MM.1S (cell line): ENCODE measurements at regions not wholly inside any gene's neighbourhood (a gene's known extent, or its start where the extent isn't known, plus 50 kb on each side); places are given as distances from the start of the nearest gene placed in this dataset.

Experiments used
- DNase-seq: peaks from one replicate; pipeline ENCODE4 v3.0.0-alpha.2; 2015
- H2AFZ ChIP-seq: fragments of 300-600 bp; sonication (generic); 2 replicates; pipeline ENCODE4 v1.6.0; 2016; ENCODE audit warnings: antibody characterized with exemption, low read length
- H3F3A ChIP-seq: fragments of 300-600 bp; sonication (generic); 2 replicates; pipeline ENCODE4 v1.6.1; 2016; ENCODE audit warnings: mild to moderate bottlenecking, antibody characterized with exemption, low read length, moderate library complexity, mixed read lengths; ENCODE audit not compliant: insufficient read depth
- H3K27ac ChIP-seq: fragments of 300-600 bp; sonication (generic); 2 replicates; pipeline ENCODE4 v1.5.1; 2016; ENCODE audit warnings: mild to moderate bottlenecking, low read length
- H3K27me3 ChIP-seq: fragments of 300-600 bp; sonication (generic); replicated peaks from 2 replicates; pipeline ENCODE4 v1.6.0; 2016; ENCODE audit warnings: low read length; ENCODE audit not compliant: insufficient read depth
- H3K36me3 ChIP-seq: fragments of 300-600 bp; sonication (generic); replicated peaks from 2 replicates; pipeline ENCODE4 v1.6.1; 2016; ENCODE audit warnings: mild to moderate bottlenecking, low read length, mixed read lengths; ENCODE audit not compliant: insufficient read depth
- H3K4me1 ChIP-seq: fragments of 300-600 bp; sonication (generic); 2 replicates; pipeline ENCODE4 v1.6.1; 2016; ENCODE audit warnings: low read length, mixed read lengths
- H3K4me2 ChIP-seq: fragments of 300-600 bp; sonication (generic); 2 replicates; pipeline ENCODE4 v1.6.0; 2016; ENCODE audit warnings: low read depth, low read length
- H3K4me3 ChIP-seq: fragments of 300-600 bp; sonication (generic); 2 replicates; pipeline ENCODE4 v1.5.1; 2016; ENCODE audit warnings: low read length, mixed read lengths
- H3K79me2 ChIP-seq: fragments of 300-600 bp; sonication (generic); 2 replicates; pipeline ENCODE4 v1.6.1; 2016; ENCODE audit warnings: mixed run types, low read length, mixed read lengths
- H3K9ac ChIP-seq: fragments of 300-600 bp; sonication (generic); 2 replicates; pipeline ENCODE4 v1.6.1; 2016; ENCODE audit warnings: low read length, mixed read lengths
- H3K9me2 ChIP-seq: fragments of 300-600 bp; sonication (generic); replicated peaks from 2 replicates; pipeline ENCODE4 v1.6.1; 2016; ENCODE audit warnings: mild to moderate bottlenecking, low read length, mixed read lengths; ENCODE audit not compliant: insufficient read depth
- H3K9me3 ChIP-seq: fragments of 300-600 bp; sonication (generic); replicated peaks from 2 replicates; pipeline ENCODE4 v1.6.1; 2016; ENCODE audit warnings: mild to moderate bottlenecking, low read length, mixed read lengths; ENCODE audit not compliant: insufficient read depth
- H4K20me1 ChIP-seq: fragments of 300-600 bp; sonication (generic); 2 replicates; pipeline ENCODE4 v1.6.1; 2016; ENCODE audit warnings: mild to moderate bottlenecking, low read length, moderate library complexity, mixed read lengths; ENCODE audit not compliant: insufficient read depth
- CTCF ChIP-seq: fragments of 300-600 bp; sonication (generic); IDR thresholded peaks from 2 replicates; pipeline ENCODE4 v1.5.1; 2016; ENCODE audit warnings: antibody characterized with exemption, low read length, mixed read lengths
- EZH2 ChIP-seq: fragments of 300-600 bp; sonication (generic); optimal IDR thresholded peaks from 2 replicates; pipeline ENCODE3; 2017; ENCODE audit warnings: low read depth, mild to moderate bottlenecking, antibody characterized with exemption, low read length, mixed read lengths
- EZH2phosphoT487 ChIP-seq: fragments of 300-600 bp; sonication (generic); IDR thresholded peaks from 2 replicates; pipeline ENCODE4 v1.6.1; 2018; ENCODE audit warnings: antibody characterized with exemption, low read length

GRCh38 chr16:13429416-13429815, 490.5 kb upstream of the ERCC4 start:
- H3K27ac ChIP-seq: no peak overlapping the region
- no peak overlapping the region for H3K4me2 ChIP-seq
- no peaks in the 10 kb centered on the region for H3K9me3 ChIP-seq
- H3F3A ChIP-seq: no peaks in the 10 kb centered on the region
- TF ChIP-seq EZH2: no peak
- TF ChIP-seq CTCF: no peak
- TF ChIP-seq EZH2phosphoT487: no peak
- H3K79me2 ChIP-seq: no peaks in the 10 kb centered on the region
- no peak overlapping the region for H3K4me3 ChIP-seq
- no peak overlapping the region for H3K9ac ChIP-seq
- H3K27me3 ChIP-seq: no peaks in the 10 kb centered on the region
- no peaks in the 10 kb centered on the region for H3K4me1 ChIP-seq
- no peaks in the 10 kb centered on the region for H4K20me1 ChIP-seq
- no peak overlapping the region for H2AFZ ChIP-seq
- no peaks in the 10 kb centered on the region for H3K9me2 ChIP-seq
- no peaks in the 10 kb centered on the region for H3K36me3 ChIP-seq
- DNase-seq: no peak

- Histone ChIP-seq H3K27me3 (no peaks in the 10 kb centered on the region), H3K9me3 (no peaks in the 10 kb centered on the region), H3K9ac (no peak overlapping the region), H4K20me1 (no peaks in the 10 kb centered on the region), H3K79me2 (no peaks in the 10 kb centered on the region), H2AFZ (no peak overlapping the region), H3K9me2 (no peaks in the 10 kb centered on the region), H3F3A (no peaks in the 10 kb centered on the region), H3K4me2 (no peak overlapping the region), H3K27ac (no peak overlapping the region), H3K36me3 (no peaks in the 10 kb centered on the region), H3K4me1 (no peaks in the 10 kb centered on the region), H3K4me3 (no peak overlapping the region)
- TF ChIP-seq EZH2phosphoT487 (no peak), CTCF (no peak), EZH2 (no peak)
- no peak for DNase-seq
These were observed 484.5 kb upstream of the ERCC4 start for GRCh38 chr16:13435415-13435814.

GRCh38 chr16:13435873-13436474, 484.0 kb upstream of the ERCC4 start:
- no peak overlapping the region for H3K27ac ChIP-seq
- no peaks in the 10 kb centered on the region for H3K9me3 ChIP-seq
- no peaks in the 10 kb centered on the region for H3K9me2 ChIP-seq
- no peak for DNase-seq
- no peak overlapping the region for H3K9ac ChIP-seq
- no peak overlapping the region for H3K4me3 ChIP-seq
- H3K4me1 ChIP-seq: no peaks in the 10 kb centered on the region
- H3K4me2 ChIP-seq: no peak overlapping the region
- no peaks in the 10 kb centered on the region for H3K36me3 ChIP-seq
- H3F3A ChIP-seq: no peaks in the 10 kb centered on the region
- H4K20me1 ChIP-seq: no peaks in the 10 kb centered on the region
- no peak overlapping the region for H2AFZ ChIP-seq
- H3K79me2 ChIP-seq: no peaks in the 10 kb centered on the region
- TF ChIP-seq CTCF: no peak
- TF ChIP-seq EZH2phosphoT487: no peak
- no peak for TF ChIP-seq EZH2
- H3K27me3 ChIP-seq: no peaks in the 10 kb centered on the region
